WI38 (cell line): ENCODE measurements at regions not wholly inside any gene's neighbourhood (a gene's known extent, or its start where the extent isn't known, plus 50 kb on each side); places are given as distances from the start of the nearest gene placed in this dataset.

Source experiments
- H3K4me3 ChIP-seq: 2 replicates; pipeline ENCODE4 v1.5.1; 2011; ENCODE audit warnings: low read depth, mild to moderate bottlenecking, control low read depth, low read length
- TF ChIP-seq, protein P1 (sequence below): IDR thresholded peaks from 2 replicates; pipeline ENCODE4 v1.5.1; 2012; ENCODE audit warnings: low read depth, mild to moderate bottlenecking, control low read depth, low read length

DNA sequence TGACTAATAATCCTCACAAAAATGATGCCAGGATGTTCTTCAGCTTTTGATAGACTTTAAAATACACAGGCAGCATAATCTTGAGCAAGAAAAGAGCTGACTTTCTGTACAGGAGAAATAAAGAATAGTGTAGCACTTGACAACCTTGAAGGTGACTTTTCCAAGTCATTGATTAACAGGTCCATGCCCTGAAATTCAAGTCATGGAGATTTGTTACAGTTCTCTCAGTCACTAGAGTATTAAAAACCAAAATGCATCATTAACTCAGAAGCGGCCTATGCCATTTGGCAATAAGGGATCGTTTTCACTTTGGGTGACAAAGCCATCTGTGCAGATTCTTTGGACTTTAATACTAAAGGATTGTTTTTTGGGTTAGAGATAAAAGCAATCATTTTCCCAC is 692.7 kb upstream of the SGO1 start:
- no peak overlapping the region for H3K4me3 ChIP-seq
- TF ChIP-seq, protein P1, sequence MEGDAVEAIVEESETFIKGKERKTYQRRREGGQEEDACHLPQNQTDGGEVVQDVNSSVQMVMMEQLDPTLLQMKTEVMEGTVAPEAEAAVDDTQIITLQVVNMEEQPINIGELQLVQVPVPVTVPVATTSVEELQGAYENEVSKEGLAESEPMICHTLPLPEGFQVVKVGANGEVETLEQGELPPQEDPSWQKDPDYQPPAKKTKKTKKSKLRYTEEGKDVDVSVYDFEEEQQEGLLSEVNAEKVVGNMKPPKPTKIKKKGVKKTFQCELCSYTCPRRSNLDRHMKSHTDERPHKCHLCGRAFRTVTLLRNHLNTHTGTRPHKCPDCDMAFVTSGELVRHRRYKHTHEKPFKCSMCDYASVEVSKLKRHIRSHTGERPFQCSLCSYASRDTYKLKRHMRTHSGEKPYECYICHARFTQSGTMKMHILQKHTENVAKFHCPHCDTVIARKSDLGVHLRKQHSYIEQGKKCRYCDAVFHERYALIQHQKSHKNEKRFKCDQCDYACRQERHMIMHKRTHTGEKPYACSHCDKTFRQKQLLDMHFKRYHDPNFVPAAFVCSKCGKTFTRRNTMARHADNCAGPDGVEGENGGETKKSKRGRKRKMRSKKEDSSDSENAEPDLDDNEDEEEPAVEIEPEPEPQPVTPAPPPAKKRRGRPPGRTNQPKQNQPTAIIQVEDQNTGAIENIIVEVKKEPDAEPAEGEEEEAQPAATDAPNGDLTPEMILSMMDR = no peak

DNA sequence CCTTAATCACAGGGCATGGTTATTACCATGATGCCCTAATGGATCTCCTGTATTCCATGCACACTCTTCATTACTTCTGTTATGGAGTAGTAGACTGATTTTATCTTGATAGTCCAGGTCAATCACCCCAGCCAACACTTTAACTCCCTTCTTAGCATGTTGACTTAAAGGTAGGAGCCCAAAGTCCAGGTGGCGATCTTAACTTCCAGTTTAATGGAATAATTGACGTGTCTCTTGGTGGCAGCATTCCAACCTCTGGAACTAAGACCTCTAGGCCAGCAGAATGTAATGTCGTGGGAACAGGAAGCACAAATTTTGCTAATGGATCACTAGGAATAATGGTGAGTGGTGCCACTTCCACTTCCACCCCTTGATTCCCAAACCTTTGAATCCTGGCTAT is 687.2 kb upstream of the SGO1 start:
- H3K4me3 ChIP-seq = no peak overlapping the region
- TF ChIP-seq, protein P1 = no peak

DNA sequence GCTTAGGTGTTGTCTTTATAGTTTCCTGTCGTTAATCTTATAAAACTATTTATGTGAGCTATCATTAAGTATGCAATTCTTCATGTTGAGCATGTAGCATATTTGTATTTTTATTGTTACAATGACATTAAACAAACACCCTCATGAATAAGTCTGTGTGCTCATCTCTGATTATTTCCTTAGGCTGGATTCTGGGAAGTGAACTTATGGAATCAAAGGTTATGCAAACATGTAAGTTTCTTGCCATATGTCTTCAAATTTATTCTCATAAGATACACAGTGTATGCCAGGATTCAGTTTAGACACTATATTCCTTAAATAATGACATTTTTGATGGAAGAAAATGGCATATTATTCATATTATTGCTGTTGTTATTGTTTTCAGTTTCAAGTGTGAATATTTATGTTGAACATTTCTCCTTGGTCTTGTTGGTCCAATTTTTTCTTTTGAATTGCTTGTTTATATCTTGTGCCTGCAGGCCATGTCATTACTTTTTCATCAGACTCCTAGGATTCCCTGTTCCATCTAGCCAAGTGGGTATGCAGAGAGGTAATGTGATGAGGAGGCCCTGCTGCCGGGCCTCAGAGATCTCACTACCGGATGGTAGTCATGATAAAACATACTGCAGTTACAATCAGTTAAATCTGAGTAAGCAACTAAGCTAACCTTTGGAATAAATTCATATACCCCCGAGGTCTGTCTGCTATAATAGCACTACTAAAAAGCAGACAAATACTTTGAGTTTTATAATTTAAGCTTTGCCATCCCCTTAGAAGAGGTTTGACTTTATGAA is 684.3 kb upstream of the SGO1 start:
- H3K4me3 ChIP-seq = no peak overlapping the region
- TF ChIP-seq, protein P1 = no peak

- TF ChIP-seq, protein P1 = no peak
- no peak overlapping the region for H3K4me3 ChIP-seq
Measured at GRCh38 chr3:20865803-20866202, 679.8 kb upstream of the SGO1 start.

DNA sequence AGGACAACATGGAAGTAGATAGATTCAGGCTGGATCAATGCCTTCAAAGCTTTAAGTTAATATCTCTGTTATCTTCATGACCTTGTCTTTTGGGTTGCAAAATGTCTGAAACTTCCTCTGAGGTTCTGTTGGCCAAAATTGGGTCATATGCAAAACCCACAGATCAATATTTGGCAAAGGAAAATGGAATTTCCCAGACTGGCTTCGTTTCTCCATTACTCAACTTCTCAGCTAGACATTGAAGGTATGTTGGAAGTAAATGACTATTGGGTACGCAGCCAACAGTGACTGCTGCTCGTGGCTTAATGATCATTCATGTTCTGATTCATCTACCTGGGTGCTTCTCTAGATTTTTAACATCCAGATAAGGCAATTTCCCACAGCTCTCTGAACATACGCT is 675.4 kb upstream of the SGO1 start:
- TF ChIP-seq, protein P1 = no peak
- H3K4me3 ChIP-seq = no peak overlapping the region

DNA sequence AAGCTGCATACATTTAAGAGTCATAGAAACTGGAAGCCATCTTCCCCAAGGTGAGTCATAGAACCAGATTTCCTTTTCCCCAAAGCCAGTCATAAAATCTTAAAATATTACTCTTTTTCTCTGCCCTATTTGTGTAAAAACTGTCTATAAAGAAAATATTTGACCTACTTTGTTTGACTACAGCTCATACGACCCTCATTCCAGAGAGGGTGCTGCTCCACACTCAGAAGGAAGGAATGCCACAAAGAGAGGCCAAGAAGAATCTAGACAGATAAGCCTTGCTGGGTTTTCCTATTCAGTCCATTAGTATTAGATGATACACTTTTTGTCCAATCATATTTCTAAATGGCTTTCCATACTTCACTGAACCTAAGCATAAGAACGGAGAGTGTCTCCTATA is 671.6 kb upstream of the SGO1 start:
- no peak overlapping the region for H3K4me3 ChIP-seq
- TF ChIP-seq, protein P1 = no peak

DNA sequence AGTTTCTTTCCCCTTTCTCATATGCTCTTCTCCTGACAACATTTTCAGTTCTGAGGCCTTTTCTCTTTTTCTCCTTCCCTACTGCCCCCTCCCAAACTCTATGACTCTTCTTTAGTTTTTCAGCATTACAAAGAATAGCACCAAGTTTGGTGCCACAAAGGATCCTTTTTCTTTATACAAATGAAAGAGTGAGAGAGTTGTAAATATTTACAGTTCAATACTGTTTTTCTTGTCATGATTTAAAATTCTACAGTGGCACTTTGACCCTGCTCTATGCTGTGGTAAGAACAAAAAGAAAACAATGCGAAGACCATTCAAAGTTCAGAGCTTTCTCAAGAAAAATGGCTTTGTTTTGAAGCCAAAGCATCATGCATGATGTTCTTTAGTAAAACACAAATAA is 667.9 kb upstream of the SGO1 start:
- TF ChIP-seq, protein P1 = no peak

More for the DNA sequence above, 667.9 kb upstream of the SGO1 start:
- no peak overlapping the region for H3K4me3 ChIP-seq
